GM23248 (cell line): ENCODE measurements at regions not wholly inside any gene's neighbourhood (a gene's known extent, or its start where the extent isn't known, plus 50 kb on each side); places are given as distances from the start of the nearest gene placed in this dataset.

Experiments
- DNase-seq: peaks from one replicate; pipeline ENCODE4 v3.0.0-alpha.2; 2015
- H2AFZ ChIP-seq: fragments of 200-600 bp; sonication (generic); 2 replicates; pipeline ENCODE4 v1.6.1; 2016; ENCODE audit warnings: antibody characterized with exemption
- H3F3A ChIP-seq: fragments of 200-600 bp; sonication (generic); 2 replicates; pipeline ENCODE4 v1.6.1; 2016; ENCODE audit warnings: mild to moderate bottlenecking, antibody characterized with exemption, mixed run types; ENCODE audit not compliant: insufficient read depth
- H3K27ac ChIP-seq: fragments of 200-600 bp; sonication (generic); 2 replicates; pipeline ENCODE4 v1.5.1; 2016; ENCODE audit warnings: mild to moderate bottlenecking
- H3K27me3 ChIP-seq: fragments of 200-600 bp; sonication (generic); replicated peaks from 2 replicates; pipeline ENCODE4 v1.6.1; 2016; ENCODE audit warnings: mild to moderate bottlenecking; ENCODE audit not compliant: insufficient read depth
- H3K36me3 ChIP-seq: fragments of 200-600 bp; sonication (generic); 2 replicates; pipeline ENCODE4 v1.6.1; 2016; ENCODE audit warnings: low read depth, mild to moderate bottlenecking
- H3K4me1 ChIP-seq: fragments of 200-600 bp; sonication (generic); 2 replicates; pipeline ENCODE4 v1.6.1; 2016; ENCODE audit warnings: mild to moderate bottlenecking; ENCODE audit not compliant: insufficient read depth
- H3K4me2 ChIP-seq: fragments of 200-600 bp; sonication (generic); one replicate; pipeline ENCODE4 v1.6.1; 2016; ENCODE audit warnings: mild to moderate bottlenecking; ENCODE audit not compliant: unreplicated experiment
- H3K4me3 ChIP-seq: fragments of 200-600 bp; sonication (generic); 2 replicates; pipeline ENCODE4 v1.5.1; 2016; ENCODE audit warnings: mild to moderate bottlenecking
- H3K79me2 ChIP-seq: fragments of 200-600 bp; sonication (generic); 2 replicates; pipeline ENCODE4 v1.6.1; 2016; ENCODE audit warnings: mild to moderate bottlenecking; ENCODE audit not compliant: insufficient read depth
- H3K9ac ChIP-seq: fragments of 200-600 bp; sonication (generic); 2 replicates; pipeline ENCODE4 v1.6.1; 2016; ENCODE audit warnings: mild to moderate bottlenecking
- H3K9me2 ChIP-seq: fragments of 200-600 bp; sonication (generic); 2 replicates; pipeline ENCODE4 v1.6.1; 2016; ENCODE audit warnings: mixed run types, mild to moderate bottlenecking, moderate library complexity; ENCODE audit not compliant: insufficient read depth
- H3K9me3 ChIP-seq: fragments of 200-600 bp; sonication (generic); one replicate; pipeline ENCODE4 v1.6.1; 2017; ENCODE audit warnings: low read depth
- H4K20me1 ChIP-seq: fragments of 200-600 bp; sonication (generic); 2 replicates; pipeline ENCODE4 v1.6.0; 2016; ENCODE audit not compliant: insufficient read depth
- EZH2 ChIP-seq: fragments of 200-600 bp; sonication (generic); IDR thresholded peaks from 2 replicates; pipeline ENCODE4 v1.6.1; 2018; ENCODE audit warnings: antibody characterized with exemption, mild to moderate bottlenecking; ENCODE audit not compliant: insufficient read depth, poor library complexity, severe bottlenecking
- EZH2phosphoT487 ChIP-seq: fragments of 200-600 bp; sonication (generic); IDR thresholded peaks from 2 replicates; pipeline ENCODE4 v1.6.1; 2018; ENCODE audit warnings: antibody characterized with exemption, moderate library complexity, mild to moderate bottlenecking, low read depth; ENCODE audit not compliant: insufficient read depth
- WGBS, 2 experiments: methylation state at CpG; one replicate each; pipeline ENCODE4 v1.1.6; 2015 to 2017; ENCODE audit warnings: low lambda C conversion rate in 2 of 2, low coverage in 1 of 2; ENCODE audit errors: missing lambda C conversion rate in 2 of 2; 5-methylcytosine and 5-hydroxymethylcytosine counted together
- in situ Hi-C: fragments of 300-500 bp; cut with MboI; formaldehyde crosslinking; loops from 2 replicates; pipeline ENCODE4 v1.15.0; 2020

DNA sequence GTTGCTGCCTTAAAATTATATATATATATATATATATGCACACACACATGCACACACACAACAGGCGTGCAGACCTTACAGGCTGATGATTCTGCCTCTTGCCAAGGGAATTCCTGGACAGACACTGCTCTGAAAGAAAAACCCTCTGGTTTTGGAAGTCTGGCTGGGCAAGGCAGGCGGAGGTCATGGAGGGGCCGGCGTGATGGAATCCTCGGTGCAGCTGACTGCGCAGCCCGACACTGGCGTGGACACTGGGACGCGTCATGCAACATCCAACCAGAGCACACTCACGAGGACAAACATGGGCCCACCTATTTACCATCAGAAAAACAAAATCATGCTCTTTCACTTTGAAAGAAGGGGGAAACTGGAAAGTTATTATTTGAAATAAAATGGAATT, 235.3 kb downstream of the ZNF516 start:
- Histone ChIP-seq H3K4me2 (no peak overlapping the region), H4K20me1 (no peaks in the 10 kb centered on the region), H3K27me3 (peaks cover 19% of the 10 kb centered on the region), H3K4me3 (no peak overlapping the region), H3K27ac (no peak overlapping the region), H3K9me2 (no peaks in the 10 kb centered on the region), H3K79me2 (no peaks in the 10 kb centered on the region), H2AFZ (no peak overlapping the region), H3K9me3 (no peaks in the 10 kb centered on the region), H3K36me3 (no peaks in the 10 kb centered on the region), H3K9ac (no peak overlapping the region), H3K4me1 (0 out of 2 replicates have a peak, but pooled peaks cover 4% of the 10 kb centered on the region), H3F3A (no peaks in the 10 kb centered on the region)
- TF ChIP-seq EZH2phosphoT487 = no peak
- no peak for TF ChIP-seq EZH2
- 85 to 90% methylated on average over 11 of the region's 11 CpGs for WGBS, 2 experiments
- in situ Hi-C loops = loop anchor here (25.0 kb wide), 1 partner anchor 1597 kb away; no protein-coding TSS in a partner anchor
- DNase-seq = no peak

DNA sequence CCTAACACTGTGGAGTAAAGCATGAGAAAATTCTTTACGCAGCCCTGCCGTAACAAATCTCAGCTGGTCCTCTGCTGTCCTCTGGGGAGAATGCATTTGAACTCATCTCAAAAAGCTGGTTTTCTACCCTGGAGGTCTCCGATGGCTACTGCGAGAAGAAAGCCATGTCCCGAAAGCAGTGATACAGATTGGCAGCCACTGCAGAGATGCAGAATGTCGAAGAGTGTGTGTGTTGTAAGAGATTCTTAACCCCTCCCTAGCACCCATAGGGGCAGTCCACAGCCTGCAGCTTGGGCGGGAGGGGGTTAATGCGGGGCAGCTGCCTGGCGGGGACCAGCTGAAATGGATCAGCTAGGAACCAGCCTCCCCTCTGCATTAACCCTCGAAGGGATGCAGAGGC, 235.9 kb downstream of the ZNF516 start:
- WGBS, 2 experiments = 41 to 48% methylated on average over 7 to 10 of the region's 10 CpGs

DNA sequence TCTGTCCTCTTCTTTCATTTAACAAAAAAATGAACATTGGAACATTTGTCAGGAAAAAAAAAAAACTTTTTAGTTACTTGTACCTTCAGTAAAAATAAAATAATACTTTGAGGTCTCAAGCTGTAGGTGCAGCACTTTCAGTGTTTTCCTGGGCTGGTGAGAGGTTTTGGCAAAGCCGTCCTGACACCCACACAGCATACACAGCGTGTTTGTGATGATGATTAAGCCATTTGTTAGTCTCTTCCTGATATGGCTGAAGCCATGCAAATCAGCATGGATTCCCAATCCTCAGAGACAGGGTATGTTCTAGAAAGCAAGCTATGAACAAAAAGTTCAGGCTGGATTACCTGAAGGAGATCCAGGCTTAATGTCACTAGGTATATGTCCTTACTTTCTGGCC, 236.8 kb downstream of the ZNF516 start:
- in situ Hi-C loops = loop anchor here (25.0 kb wide), 1 partner anchor 1596 kb away; no protein-coding TSS in a partner anchor
- H3F3A ChIP-seq = no peaks in the 10 kb centered on the region
- peak; percentile 46 for DNase-seq
- no peaks in the 10 kb centered on the region for H3K9me3 ChIP-seq
- H3K4me1 ChIP-seq = 0 out of 2 replicates have a peak, but pooled peaks cover 4% of the 10 kb centered on the region
- H3K27me3 ChIP-seq = peaks cover 16% of the 10 kb centered on the region
- H2AFZ ChIP-seq = no peak overlapping the region
- no peaks in the 10 kb centered on the region for H3K79me2 ChIP-seq
- no peak overlapping the region for H3K4me3 ChIP-seq
- peak overlapping the region; percentile 12 for H3K4me2 ChIP-seq
- 22 to 49% methylated on average over 2 of the region's 2 CpGs for WGBS, 2 experiments
- TF ChIP-seq EZH2phosphoT487 (no peak), EZH2 (no peak)
- no peaks in the 10 kb centered on the region for H4K20me1 ChIP-seq
- H3K9me2 ChIP-seq = no peaks in the 10 kb centered on the region
- H3K27ac ChIP-seq = no peak overlapping the region
- no peaks in the 10 kb centered on the region for H3K36me3 ChIP-seq
- no peak overlapping the region for H3K9ac ChIP-seq

More for the DNA sequence above, 235.9 kb downstream of the ZNF516 start:
- no peaks in the 10 kb centered on the region for H4K20me1 ChIP-seq
- no peaks in the 10 kb centered on the region for H3K79me2 ChIP-seq
- H3K9me3 ChIP-seq = no peaks in the 10 kb centered on the region
- TF ChIP-seq EZH2 (no peak), EZH2phosphoT487 (no peak)
- no peaks in the 10 kb centered on the region for H3K9me2 ChIP-seq
- peaks cover 19% of the 10 kb centered on the region for H3K27me3 ChIP-seq
- H2AFZ ChIP-seq = no peak overlapping the region
- H3K4me1 ChIP-seq = 0 out of 2 replicates have a peak, but pooled peaks cover 4% of the 10 kb centered on the region
- no peaks in the 10 kb centered on the region for H3F3A ChIP-seq
- in situ Hi-C loops = loop anchor here (25.0 kb wide), 1 partner anchor 1597 kb away; no protein-coding TSS in a partner anchor
- H3K4me2 ChIP-seq = no peak overlapping the region
- no peak overlapping the region for H3K4me3 ChIP-seq
- H3K27ac ChIP-seq = no peak overlapping the region
- no peak overlapping the region for H3K9ac ChIP-seq
- DNase-seq = no peak
- no peaks in the 10 kb centered on the region for H3K36me3 ChIP-seq

DNA sequence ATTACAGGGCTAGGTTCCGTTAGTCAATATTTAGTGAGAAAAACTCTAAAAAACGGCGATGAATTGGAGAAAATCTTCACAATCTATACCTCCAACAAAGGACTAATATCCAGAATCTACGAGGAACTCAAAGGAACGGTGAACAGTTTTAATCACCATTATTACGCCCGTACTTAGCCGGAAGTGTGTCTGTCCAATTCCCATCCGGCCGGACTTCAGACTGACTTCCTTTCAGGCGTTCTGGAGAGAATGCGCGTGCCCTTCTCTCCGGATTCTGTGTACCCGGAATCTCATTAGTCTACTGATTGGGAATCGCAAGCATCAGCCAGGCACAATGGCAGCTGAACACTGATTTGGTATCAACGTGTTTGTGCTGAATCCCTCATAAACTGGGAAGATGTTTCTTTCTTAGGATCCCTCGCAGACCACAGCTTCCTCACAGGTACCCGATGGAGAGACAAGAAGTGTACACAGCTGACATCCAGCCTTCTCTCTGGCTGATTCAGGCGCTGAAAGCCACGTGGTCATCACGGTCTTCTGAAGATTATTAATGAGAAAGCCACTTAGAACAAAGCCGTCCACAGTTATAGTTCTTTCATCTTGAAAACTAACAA, 239.9 kb downstream of the ZNF516 start:
- Histone ChIP-seq H3K4me1 (0 out of 2 replicates have a peak, but pooled peaks cover 4% of the 10 kb centered on the region), H3K9me2 (no peaks in the 10 kb centered on the region), H3K27ac (no peak overlapping the region), H3K79me2 (no peaks in the 10 kb centered on the region), H3K4me2 (no peak overlapping the region), H3K4me3 (no peak overlapping the region), H4K20me1 (no peaks in the 10 kb centered on the region), H3F3A (no peaks in the 10 kb centered on the region), H3K9me3 (no peaks in the 10 kb centered on the region), H3K36me3 (no peaks in the 10 kb centered on the region), H3K27me3 (peaks cover 15% of the 10 kb centered on the region), H2AFZ (no peak overlapping the region), H3K9ac (no peak overlapping the region)
- TF ChIP-seq EZH2 = no peak
- TF ChIP-seq EZH2phosphoT487 = no peak
- 80% methylated on average over 22 to 23 of the region's 23 CpGs for WGBS, 2 experiments
- no peak for DNase-seq
- in situ Hi-C loops = loop anchor here (25.0 kb wide), 1 partner anchor 1593 kb away; no protein-coding TSS in a partner anchor
